ENCODE measurements at regions not wholly inside any gene's neighbourhood (a gene's known extent, or its start where the extent isn't known, plus 50 kb on each side); places are given as distances from the start of the nearest gene placed in this dataset.

DNA sequence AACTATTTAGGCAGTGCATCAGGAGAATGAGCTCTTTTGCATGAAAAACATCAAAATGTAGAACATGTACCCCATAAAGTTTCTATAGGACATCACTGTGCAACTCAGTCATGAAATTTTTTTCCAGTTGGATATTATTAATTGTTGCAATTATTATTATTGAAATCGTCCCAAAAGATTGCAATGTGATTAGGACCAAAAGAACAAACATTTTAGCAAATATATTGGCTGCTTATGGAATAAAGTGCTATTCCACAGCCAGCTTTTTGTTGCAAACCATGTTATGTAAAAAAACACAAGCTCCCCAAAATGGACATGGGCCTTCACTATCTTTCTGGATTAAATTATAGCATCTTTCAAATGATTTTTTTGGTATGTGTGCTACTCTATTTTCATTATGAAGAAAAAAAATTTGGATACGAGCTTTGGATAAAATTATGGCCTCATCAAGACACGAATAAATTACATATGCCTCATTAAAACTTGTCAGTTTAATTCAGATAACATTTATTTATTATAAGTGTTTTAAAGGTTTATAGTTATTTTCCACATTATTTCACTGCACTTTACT lies 262.7 kb upstream of the TCF21 start:
- Histone ChIP-seq H3K9me3 (no peaks in the 10 kb centered on the region), H3K4me1 (peaks cover 0 to 7% (median 0%) of the 10 kb centered on the region in 4 donors), H3K36me3 (no peaks in the 10 kb centered on the region), H3K27ac (no peak overlapping the region), H3K27me3 (no peaks in the 10 kb centered on the region), H3K4me3 (no peak overlapping the region)
- no peak for TF ChIP-seq POLR2AphosphoS5 (IDR thresholded peaks at IDR 0.05)
- DNase-seq = no peak
- WGBS, 2 donors = 70 to 80% methylated on average over 3 of the region's 3 CpGs
- intact Hi-C loops (cut with DNase I) = no loop called here

DNA sequence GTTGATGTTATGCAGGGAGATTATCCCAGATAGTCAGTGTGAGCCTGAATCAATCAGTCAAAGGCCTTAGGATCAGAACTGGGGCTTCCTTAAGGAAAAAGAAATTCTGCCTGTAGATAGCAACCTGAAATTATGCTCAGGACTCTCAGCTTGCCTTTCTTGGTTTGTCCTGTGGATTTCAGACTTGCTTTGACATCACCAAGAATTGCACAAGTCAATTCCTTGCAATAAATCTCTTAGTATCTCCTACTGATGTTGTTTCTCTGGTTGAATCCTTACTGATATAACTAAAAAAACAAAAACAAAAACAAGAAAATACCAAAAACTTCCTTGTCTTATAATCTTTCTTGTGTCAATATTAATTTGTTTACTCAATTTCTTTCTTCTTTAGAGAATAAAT lies 258.9 kb upstream of the TCF21 start:
- no peaks in the 10 kb centered on the region for H3K9me3 ChIP-seq
- no peaks in the 10 kb centered on the region for H3K36me3 ChIP-seq
- no peak for TF ChIP-seq POLR2A (IDR thresholded peaks at IDR 0.05)
- no peak for TF ChIP-seq POLR2AphosphoS5 (IDR thresholded peaks at IDR 0.05)
- TF ChIP-seq, protein P1, sequence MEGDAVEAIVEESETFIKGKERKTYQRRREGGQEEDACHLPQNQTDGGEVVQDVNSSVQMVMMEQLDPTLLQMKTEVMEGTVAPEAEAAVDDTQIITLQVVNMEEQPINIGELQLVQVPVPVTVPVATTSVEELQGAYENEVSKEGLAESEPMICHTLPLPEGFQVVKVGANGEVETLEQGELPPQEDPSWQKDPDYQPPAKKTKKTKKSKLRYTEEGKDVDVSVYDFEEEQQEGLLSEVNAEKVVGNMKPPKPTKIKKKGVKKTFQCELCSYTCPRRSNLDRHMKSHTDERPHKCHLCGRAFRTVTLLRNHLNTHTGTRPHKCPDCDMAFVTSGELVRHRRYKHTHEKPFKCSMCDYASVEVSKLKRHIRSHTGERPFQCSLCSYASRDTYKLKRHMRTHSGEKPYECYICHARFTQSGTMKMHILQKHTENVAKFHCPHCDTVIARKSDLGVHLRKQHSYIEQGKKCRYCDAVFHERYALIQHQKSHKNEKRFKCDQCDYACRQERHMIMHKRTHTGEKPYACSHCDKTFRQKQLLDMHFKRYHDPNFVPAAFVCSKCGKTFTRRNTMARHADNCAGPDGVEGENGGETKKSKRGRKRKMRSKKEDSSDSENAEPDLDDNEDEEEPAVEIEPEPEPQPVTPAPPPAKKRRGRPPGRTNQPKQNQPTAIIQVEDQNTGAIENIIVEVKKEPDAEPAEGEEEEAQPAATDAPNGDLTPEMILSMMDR (IDR thresholded peaks at IDR 0.05) = no peak
- no peak for TF ChIP-seq EP300 (IDR thresholded peaks at IDR 0.05)
- H3K4me3 ChIP-seq = no peak overlapping the region
- intact Hi-C loops (cut with DNase I) = no loop called here
- H3K4me1 ChIP-seq = no peaks in the 10 kb centered on the region
- H3K27ac ChIP-seq = no peak overlapping the region
- no peaks in the 10 kb centered on the region for H3K27me3 ChIP-seq
- no peak for DNase-seq

DNA sequence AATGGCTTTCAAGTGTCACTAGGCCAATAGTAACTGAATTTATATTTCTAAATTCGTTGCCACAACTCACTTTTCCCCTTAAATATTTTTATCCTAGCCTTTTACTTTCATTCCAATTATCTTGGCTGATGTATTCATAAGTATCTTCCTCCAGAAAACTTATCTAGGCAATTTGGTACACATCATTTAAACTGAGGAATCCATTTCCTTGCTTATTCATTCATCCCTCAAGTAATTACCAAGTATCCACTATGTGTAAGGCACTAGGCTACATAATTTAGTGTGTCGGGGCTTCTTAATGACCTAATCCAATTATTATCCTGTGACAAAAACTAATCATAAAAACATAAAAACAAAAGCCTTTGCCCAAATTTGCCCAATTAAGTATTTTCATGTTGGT lies 258.3 kb upstream of the TCF21 start:
- no peak overlapping the region for H3K27ac ChIP-seq
- intact Hi-C loops (cut with DNase I) = no loop called here
- no peaks in the 10 kb centered on the region for H3K9me3 ChIP-seq
- H3K27me3 ChIP-seq = no peaks in the 10 kb centered on the region
- no peaks in the 10 kb centered on the region for H3K36me3 ChIP-seq
- H3K4me3 ChIP-seq = no peak overlapping the region
- H3K4me1 ChIP-seq = no peaks in the 10 kb centered on the region
- TF ChIP-seq, protein P1 (IDR thresholded peaks at IDR 0.05) = no peak
- TF ChIP-seq POLR2A (IDR thresholded peaks at IDR 0.05) (no peak), POLR2AphosphoS5 (IDR thresholded peaks at IDR 0.05) (no peak), EP300 (IDR thresholded peaks at IDR 0.05) (no peak)
- DNase-seq = no peak
- WGBS, 2 donors = 48 to 56% methylated on average over 2 of the region's 2 CpGs

DNA sequence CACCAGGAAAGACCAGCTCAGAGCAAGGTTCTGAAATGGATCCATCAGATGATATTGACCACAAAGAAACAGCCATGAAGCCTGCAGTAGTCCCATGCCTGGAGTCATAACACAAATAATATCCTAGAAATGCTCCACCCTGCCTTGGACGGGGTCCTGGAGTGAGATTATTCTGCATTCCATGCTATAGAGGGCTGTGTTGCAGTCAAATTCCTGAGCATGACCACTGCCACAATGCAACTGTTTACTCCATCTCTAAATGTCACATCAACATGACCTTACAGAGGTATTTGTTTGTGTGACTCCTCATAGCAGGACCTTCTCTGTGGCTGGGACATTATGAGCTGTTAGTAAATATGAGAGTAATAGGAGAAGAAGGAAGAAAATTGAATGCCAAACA lies 257.5 kb upstream of the TCF21 start:
- Histone ChIP-seq H3K4me1 (no peaks in the 10 kb centered on the region), H3K4me3 (no peak overlapping the region), H3K9me3 (no peaks in the 10 kb centered on the region), H3K36me3 (no peaks in the 10 kb centered on the region), H3K27me3 (no peaks in the 10 kb centered on the region), H3K27ac (no peak overlapping the region)
- WGBS, 2 donors = 17 to 51% methylated on average over 1 of the region's 1 CpG
- TF ChIP-seq, protein P1 (IDR thresholded peaks at IDR 0.05) = no peak
- TF ChIP-seq EP300 (IDR thresholded peaks at IDR 0.05) (no peak), POLR2AphosphoS5 (IDR thresholded peaks at IDR 0.05) (no peak)
- intact Hi-C loops (cut with DNase I) = no loop called here
- no peak for DNase-seq

DNA sequence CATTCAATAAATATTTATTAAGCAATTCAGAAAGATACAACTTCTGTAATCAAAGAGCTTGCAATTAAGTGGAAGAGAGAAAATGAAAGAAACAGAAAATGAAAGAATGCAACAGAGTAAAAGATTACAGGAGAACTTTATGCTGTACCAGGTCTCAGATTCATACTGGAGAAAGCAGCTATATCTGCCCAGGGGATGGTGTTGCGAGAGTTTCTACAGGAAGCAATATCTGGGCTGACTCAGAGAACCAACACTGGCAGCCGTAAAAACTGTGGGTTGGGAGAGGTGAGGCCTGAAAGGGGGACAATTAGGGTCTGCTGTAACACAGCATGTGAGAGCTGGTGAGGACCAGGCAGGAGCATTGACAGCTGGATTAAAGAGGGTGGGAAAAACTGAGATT lies 256.7 kb upstream of the TCF21 start:
- WGBS, 2 donors = 17 to 41% methylated on average over 2 of the region's 2 CpGs
- TF ChIP-seq EP300 (IDR thresholded peaks at IDR 0.05) = no peak
- TF ChIP-seq, protein P1 (IDR thresholded peaks at IDR 0.05) = no peak
- no peak for TF ChIP-seq POLR2AphosphoS5 (IDR thresholded peaks at IDR 0.05)
- no peak for TF ChIP-seq POLR2A (IDR thresholded peaks at IDR 0.05)
- H3K27ac ChIP-seq = no peak overlapping the region
- peaks cover 0 to 2% (median under 1%) of the 10 kb centered on the region in 4 donors for H3K4me1 ChIP-seq
- H3K27me3 ChIP-seq = no peaks in the 10 kb centered on the region
- no peak for DNase-seq
- H3K4me3 ChIP-seq = no peak overlapping the region
- intact Hi-C loops (cut with DNase I) = no loop called here
- H3K9me3 ChIP-seq = no peaks in the 10 kb centered on the region
- H3K36me3 ChIP-seq = no peaks in the 10 kb centered on the region

All from sigmoid colon (tissue), 6 donors.